SU-DHL-6 (cell line): ENCODE measurements at regions not wholly inside any gene's neighbourhood (a gene's known extent, or its start where the extent isn't known, plus 50 kb on each side); places are given as distances from the start of the nearest gene placed in this dataset.

Source experiments
- H2AFZ ChIP-seq: fragments of 200-600 bp; sonication (generic); 2 replicates; pipeline ENCODE4 v1.6.1; 2014; ENCODE audit warnings: low read depth, mild to moderate bottlenecking, moderate library complexity, mixed read lengths, antibody characterized with exemption, low read length; ENCODE audit not compliant: severe bottlenecking
- H3F3A ChIP-seq: fragments of 200-600 bp; shearing (Covaris generic); 2 replicates; pipeline ENCODE4 v1.6.0; 2016; ENCODE audit warnings: antibody characterized with exemption, mild to moderate bottlenecking; ENCODE audit not compliant: insufficient read depth
- H3K27ac ChIP-seq: fragments of 200-600 bp; sonication (generic); 2 replicates; pipeline ENCODE4 v1.5.1; 2016; ENCODE audit warnings: low read depth, mild to moderate bottlenecking, low read length, moderate library complexity, mixed read lengths
- H3K27me3 ChIP-seq: fragments of 200-600 bp; sonication (generic), shearing (Covaris generic); 2 replicates; pipeline ENCODE4 v1.6.0; 2014; ENCODE audit warnings: mild to moderate bottlenecking, low read length
- H3K36me3 ChIP-seq: fragments of 200-600 bp; sonication (generic); 2 replicates; pipeline ENCODE4 v1.6.1; 2014; ENCODE audit warnings: mild to moderate bottlenecking, low read length, mixed read lengths
- H3K4me2 ChIP-seq: fragments of 300-600, 200-600 bp; shearing (Covaris generic), sonication (generic); 2 replicates; pipeline ENCODE4 v1.6.0; 2014; ENCODE audit warnings: low read length, low read depth, mild to moderate bottlenecking; ENCODE audit not compliant: poor library complexity, severe bottlenecking
- H3K4me3 ChIP-seq: fragments of 200-600 bp; sonication (generic); 2 replicates; pipeline ENCODE4 v1.5.1; 2014; ENCODE audit warnings: antibody characterized with exemption, low read length, mild to moderate bottlenecking, mixed read lengths; ENCODE audit not compliant: insufficient read depth, poor library complexity, severe bottlenecking
- H3K79me2 ChIP-seq: fragments of 200-600 bp; sonication (generic); 2 replicates; pipeline ENCODE4 v1.6.1; 2014; ENCODE audit warnings: mild to moderate bottlenecking, low read length, moderate library complexity; ENCODE audit not compliant: insufficient read depth
- H3K9ac ChIP-seq: fragments of 200-600 bp; sonication (generic); 2 replicates; pipeline ENCODE4 v1.7.0; 2014; ENCODE audit warnings: mild to moderate bottlenecking, low read length
- H3K9me2 ChIP-seq: fragments of 200-600 bp; sonication (generic); replicated peaks from 2 replicates; pipeline ENCODE4 v1.6.1; 2014; ENCODE audit warnings: low read length; ENCODE audit not compliant: insufficient read depth
- H3K9me3 ChIP-seq: fragments of 200-600 bp; sonication (generic); 2 replicates; pipeline ENCODE4 v1.6.1; 2014; ENCODE audit warnings: low read length, mixed read lengths; ENCODE audit not compliant: insufficient read depth
- H4K20me1 ChIP-seq: fragments of 200-600 bp; sonication (generic); 2 replicates; pipeline ENCODE4 v1.6.1; 2014; ENCODE audit warnings: low read depth, mild to moderate bottlenecking, antibody characterized with exemption, low read length, moderate library complexity, mixed read lengths
- CTCF ChIP-seq: fragments of 200-600 bp; sonication (generic); IDR thresholded peaks from one replicate; pipeline ENCODE4 v1.5.1; 2017; ENCODE audit warnings: antibody characterized with exemption, mild to moderate bottlenecking, low read length, moderate library complexity; ENCODE audit not compliant: insufficient read depth, poor library complexity, severe bottlenecking
- EZH2phosphoT487 ChIP-seq: fragments of 200-600 bp; sonication (generic), shearing (Covaris generic); conservative IDR thresholded peaks from 2 replicates; pipeline ENCODE4 v1.6.1; 2018; ENCODE audit warnings: mild to moderate bottlenecking, antibody characterized with exemption, low read length, moderate library complexity, mixed read lengths

GRCh38 chr4:116015549-116015948 lies 902.1 kb upstream of the NDST4 start:
- Histone ChIP-seq H3K27me3 (no peaks in the 10 kb centered on the region), H4K20me1 (no peaks in the 10 kb centered on the region), H3K4me2 (no peak overlapping the region), H3K36me3 (no peaks in the 10 kb centered on the region), H3K9me2 (no peaks in the 10 kb centered on the region), H3K9me3 (peaks cover 5% of the 10 kb centered on the region; the same call in 1 of the 2 replicates), H3F3A (no peaks in the 10 kb centered on the region), H3K9ac (no peak overlapping the region), H3K27ac (no peak overlapping the region), H2AFZ (no peak overlapping the region), H3K79me2 (no peaks in the 10 kb centered on the region), H3K4me3 (no peak overlapping the region)
- TF ChIP-seq CTCF (no peak), EZH2phosphoT487 (no peak)

DNA sequence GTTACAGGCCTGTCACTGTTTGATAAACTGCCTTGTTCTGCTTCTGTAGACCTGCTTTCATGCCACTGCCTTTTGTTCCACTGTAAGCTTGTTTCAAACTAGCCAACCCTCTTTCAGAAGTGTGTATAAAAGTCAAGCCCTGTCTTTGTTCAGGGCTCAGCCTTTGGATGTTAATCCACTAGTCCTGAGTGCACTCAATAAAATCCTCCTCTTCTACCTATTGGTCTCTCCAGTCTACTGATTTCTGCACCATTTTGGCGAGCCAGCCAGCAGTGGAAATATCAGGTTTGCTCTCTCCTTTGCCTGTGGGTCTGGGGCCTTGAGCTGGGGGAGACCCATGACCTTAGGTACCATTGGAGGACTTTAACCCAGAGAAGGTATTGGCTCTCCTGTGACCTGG lies 901.6 kb upstream of the NDST4 start:
- TF ChIP-seq CTCF (no peak), EZH2phosphoT487 (no peak)
- Histone ChIP-seq H3K9me3 (peaks cover 5% of the 10 kb centered on the region; the same call in 1 of the 2 replicates), H3K4me3 (no peak overlapping the region), H3K36me3 (no peaks in the 10 kb centered on the region), H3K9ac (no peak overlapping the region), H3K4me2 (no peak overlapping the region), H3K9me2 (no peaks in the 10 kb centered on the region), H3K27me3 (no peaks in the 10 kb centered on the region), H4K20me1 (no peaks in the 10 kb centered on the region), H3K27ac (no peak overlapping the region), H2AFZ (no peak overlapping the region), H3F3A (no peaks in the 10 kb centered on the region), H3K79me2 (no peaks in the 10 kb centered on the region)

- no peaks in the 10 kb centered on the region for H3K9me2 ChIP-seq
- H3K79me2 ChIP-seq, result no peaks in the 10 kb centered on the region
- no peaks in the 10 kb centered on the region for H3K27me3 ChIP-seq
- H3F3A ChIP-seq, result no peaks in the 10 kb centered on the region
- no peak overlapping the region for H3K4me3 ChIP-seq
- H3K27ac ChIP-seq, result no peak overlapping the region
- H3K4me2 ChIP-seq, result no peak overlapping the region
- no peak overlapping the region for H2AFZ ChIP-seq
- H3K9me3 ChIP-seq, result peaks cover 5% of the 10 kb centered on the region; the same call in 1 of the 2 replicates
- TF ChIP-seq CTCF, result no peak
- TF ChIP-seq EZH2phosphoT487, result no peak
- H3K36me3 ChIP-seq, result no peaks in the 10 kb centered on the region
- H3K9ac ChIP-seq, result no peak overlapping the region
- no peaks in the 10 kb centered on the region for H4K20me1 ChIP-seq
These were observed 897.5 kb upstream of the NDST4 start for GRCh38 chr4:116010923-116011322.

GRCh38 chr4:116005806-116006088 lies 892.3 kb upstream of the NDST4 start:
- Histone ChIP-seq H3K9me2 (no peaks in the 10 kb centered on the region), H3K9ac (no peak overlapping the region), H2AFZ (peak overlapping the region; percentile 64), H4K20me1 (no peaks in the 10 kb centered on the region), H3K79me2 (no peaks in the 10 kb centered on the region), H3F3A (no peaks in the 10 kb centered on the region), H3K27ac (no peak overlapping the region), H3K9me3 (no peaks in the 10 kb centered on the region), H3K36me3 (no peaks in the 10 kb centered on the region), H3K27me3 (no peaks in the 10 kb centered on the region), H3K4me2 (peak overlapping the region; percentile 33), H3K4me3 (no peak overlapping the region)
- no peak for TF ChIP-seq CTCF
- no peak for TF ChIP-seq EZH2phosphoT487
